A673 (cell line): ENCODE measurements at regions not wholly inside any gene's neighbourhood (a gene's known extent, or its start where the extent isn't known, plus 50 kb on each side); places are given as distances from the start of the nearest gene placed in this dataset.

ENCODE experiments used
- BruUV-seq: library from RNA; stranded (reverse); fragments of 400-500 nt; replicated peaks from 2 replicates; lab custom pipeline; 2021; lab: Mats Ljungman, UMichigan
- CTCF ChIA-PET: fragments of 300-600 bp; sonication (Branson Sonifier 250); formaldehyde crosslinking; loops from one replicate; lab custom pipeline; 2022; ENCODE audit warnings: antibody characterized with exemption; lab: Charles Lee
- POLR2A ChIA-PET: fragments of 300-600 bp; sonication (Branson Sonifier 250); formaldehyde crosslinking; loops from one replicate; lab custom pipeline; 2022; ENCODE audit warnings: antibody characterized with exemption; ENCODE audit not compliant: low non-redundant PET; lab: Charles Lee
- DNase-seq: peaks from one replicate; pipeline ENCODE4 v3.0.0-alpha.2; 2015; ENCODE audit warnings: low spot score
- H3K27ac ChIP-seq: fragments of 200-600 bp; sonication (generic); 2 replicates; pipeline ENCODE4 v1.5.1; 2016; ENCODE audit warnings: mixed run types, low read depth, mild to moderate bottlenecking, mixed read lengths, antibody characterized with exemption, low read length; ENCODE audit not compliant: poor library complexity, severe bottlenecking
- H3K27me3 ChIP-seq: fragments of 200-600 bp; sonication (generic); replicated peaks from 2 replicates; pipeline ENCODE4 v1.6.1; 2017; ENCODE audit warnings: mixed run types, low read depth, mild to moderate bottlenecking, mixed read lengths, antibody characterized with exemption, low read length; ENCODE audit not compliant: insufficient read depth, poor library complexity
- H3K36me3 ChIP-seq: fragments of 200-600 bp; sonication (generic); 2 replicates; pipeline ENCODE4 v1.6.1; 2016; ENCODE audit warnings: mixed run types, mild to moderate bottlenecking, mixed read lengths, antibody characterized with exemption, low read length; ENCODE audit not compliant: insufficient read depth, poor library complexity, severe bottlenecking
- H3K4me1 ChIP-seq: fragments of 200-600 bp; sonication (generic); 2 replicates; pipeline ENCODE4 v1.6.1; 2017; ENCODE audit warnings: mixed run types, mild to moderate bottlenecking, mixed read lengths, antibody characterized with exemption, low read length; ENCODE audit not compliant: insufficient read depth, poor library complexity, severe bottlenecking
- H3K4me3 ChIP-seq: fragments of 200-600 bp; sonication (generic); 2 replicates; pipeline ENCODE4 v1.5.1; 2016; ENCODE audit warnings: low read depth, mixed run types, mild to moderate bottlenecking, mixed read lengths, low read length; ENCODE audit not compliant: poor library complexity, severe bottlenecking
- H3K9me3 ChIP-seq: fragments of 200-600 bp; sonication (generic); 2 replicates; pipeline ENCODE4 v1.6.1; 2016; ENCODE audit warnings: mixed run types, low read depth, mild to moderate bottlenecking, mixed read lengths, antibody characterized with exemption, low read length; ENCODE audit not compliant: poor library complexity, severe bottlenecking
- CTCF ChIP-seq: fragments of 300-800, 200-600 bp; sonication (generic); conservative IDR thresholded peaks from 2 replicates; pipeline ENCODE4 v1.5.1; 2017; ENCODE audit warnings: low read depth, mild to moderate bottlenecking, antibody characterized with exemption, low read length, moderate library complexity, mixed read lengths
- EZH2 ChIP-seq: fragments of 200-600 bp; sonication (generic); IDR thresholded peaks from 2 replicates; pipeline ENCODE4 v1.6.1; 2017; ENCODE audit warnings: borderline replicate concordance, low read depth, mild to moderate bottlenecking, mixed read lengths, antibody characterized with exemption, low read length; ENCODE audit not compliant: poor library complexity, severe bottlenecking
- intact Hi-C: fragments of 100-400 bp; cut with micrococcal nuclease; formaldehyde crosslinking; loops from one replicate; pipeline ENCODE4 v1.10.0; 2022; ENCODE audit not compliant: unreplicated experiment

GRCh38 chr2:75277111-75277510 is 77.8 kb upstream of the TACR1 start:
- ChIA-PET CTCF (interaction anchor here (0.6 kb wide), 2 partner anchors 213 to 878 kb away, joined by 3 to 5 read pairs; no protein-coding TSS in a partner anchor), POLR2A (no interaction called here)
- TF ChIP-seq CTCF (no peak), EZH2 (no peak)
- no peaks in the 10 kb centered on the region for H3K36me3 ChIP-seq
- DNase-seq = peak; percentile 75
- BruUV-seq = no TSS peak
- H3K4me3 ChIP-seq = peak overlapping the region; percentile 13
- intact Hi-C loops = loop anchor here (10.0 kb wide), 1 partner anchor 348 kb away; no protein-coding TSS in a partner anchor
- H3K27ac ChIP-seq = peak overlapping the region; percentile 76
- H3K27me3 ChIP-seq = no peaks in the 10 kb centered on the region
- H3K4me1 ChIP-seq = peaks cover 35% of the 10 kb centered on the region
- H3K9me3 ChIP-seq = peaks cover 3% of the 10 kb centered on the region

GRCh38 chr2:75276093-75277029 is 77.0 kb upstream of the TACR1 start:
- TF ChIP-seq CTCF (no peak), EZH2 (no peak)
- H3K36me3 ChIP-seq = no peaks in the 10 kb centered on the region
- H3K9me3 ChIP-seq = peaks cover 3% of the 10 kb centered on the region
- DNase-seq = peak; percentile 97
- peak overlapping the region; percentile 76 for H3K27ac ChIP-seq
- H3K4me3 ChIP-seq = peak overlapping the region; percentile 13
- CTCF ChIA-PET = interaction anchor here (0.6 kb wide), 1 partner anchor 877 kb away, joined by 5 read pairs; no protein-coding TSS in a partner anchor
- POLR2A ChIA-PET = no interaction called here
- no TSS peak for BruUV-seq
- H3K27me3 ChIP-seq = no peaks in the 10 kb centered on the region
- H3K4me1 ChIP-seq = peaks cover 35% of the 10 kb centered on the region
- intact Hi-C loops = loop anchor here (10.0 kb wide), 1 partner anchor 348 kb away; no protein-coding TSS in a partner anchor

GRCh38 chr2:75274936-75275335 is 75.6 kb upstream of the TACR1 start:
- POLR2A ChIA-PET = no interaction called here
- TF ChIP-seq EZH2 = no peak
- TF ChIP-seq CTCF = no peak
- Histone ChIP-seq H3K4me1 (peaks cover 35% of the 10 kb centered on the region), H3K9me3 (peaks cover 3% of the 10 kb centered on the region), H3K27ac (no peak overlapping the region), H3K27me3 (no peaks in the 10 kb centered on the region), H3K4me3 (no peak overlapping the region), H3K36me3 (no peaks in the 10 kb centered on the region)
- intact Hi-C loops = loop anchor here (10.0 kb wide), 1 partner anchor 350 kb away; no protein-coding TSS in a partner anchor
- CTCF ChIA-PET = no interaction called here
- no peak for DNase-seq
- BruUV-seq = no TSS peak
